B cell (primary cell): ENCODE measurements at regions not wholly inside any gene's neighbourhood (a gene's known extent, or its start where the extent isn't known, plus 50 kb on each side); places are given as distances from the start of the nearest gene placed in this dataset.

Source experiments
- ATAC-seq: fragments of 200-7000 bp; cut with Tn5 transposase; one replicate; pipeline ENCODE4 v1.10.0; 2021; ENCODE audit warnings: low read depth, mild to moderate bottlenecking, moderate number of reproducible peaks, moderate library complexity
- CTCF ChIA-PET: fragments of 350-600 bp; sonication (Branson Sonifier 250); formaldehyde crosslinking; loops from one replicate; lab custom pipeline; 2021; ENCODE audit warnings: antibody characterized with exemption, inconsistent platforms; lab: Charles Lee
- POLR2A ChIA-PET: fragments of 350-600 bp; sonication (Branson Sonifier 250); formaldehyde crosslinking; loops from one replicate; lab custom pipeline; 2021; ENCODE audit warnings: antibody characterized with exemption; lab: Charles Lee
- DNase-seq: peaks from one replicate; pipeline ENCODE4 v3.0.0; 2013
- H2AFZ ChIP-seq: 2 replicates; pipeline ENCODE4 v1.6.1; 2012; ENCODE audit warnings: mild to moderate bottlenecking, low read depth, low read length; ENCODE audit not compliant: insufficient read depth, poor library complexity, severe bottlenecking
- H3K27ac ChIP-seq, 2 donors: 1 replicate in 1 of 2; 2 replicates in 1 of 2; pipeline ENCODE4 v1.5.1; 2012 to 2013; ENCODE audit warnings: low read length in 2 of 2, mild to moderate bottlenecking in 2 of 2, moderate library complexity in 1 of 2
- H3K27me3 ChIP-seq, 4 experiments: fragments of 200-600 bp in 1 of 4; sonication (generic) in 1 of 4; replicated peaks in 1 of 4; 1 replicate in 2 of 4; 2 replicates in 2 of 4; pipeline versions ENCODE4 v1.6.1 to v1.7.0; 2013 to 2016; ENCODE audit warnings: low read length in 3 of 4, mild to moderate bottlenecking in 2 of 4, mixed read lengths in 1 of 4, moderate library complexity in 1 of 4; ENCODE audit not compliant: insufficient read depth in 4 of 4, control insufficient read depth in 3 of 4; ENCODE audit errors: control extremely low read depth in 1 of 4
- H3K36me3 ChIP-seq, 2 experiments: replicated peaks in 1 of 2; 1 replicate in 1 of 2; 2 replicates in 1 of 2; pipeline versions ENCODE4 v1.6.1 to v1.7.1; 2013; ENCODE audit warnings: low read length in 1 of 2; ENCODE audit not compliant: insufficient read depth in 2 of 2, control insufficient read depth in 1 of 2; ENCODE audit errors: control extremely low read depth in 1 of 2, extremely low read depth in 1 of 2
- H3K4me1 ChIP-seq, 2 donors: fragments of 200-600 bp in 1 of 2; sonication (generic) in 1 of 2; 1 replicate in 1 of 2; 2 replicates in 1 of 2; pipeline versions ENCODE4 v1.5.1 to v1.6.1; 2013 to 2017; ENCODE audit warnings: low read length in 2 of 2; ENCODE audit not compliant: control insufficient read depth in 2 of 2, insufficient read depth in 2 of 2
- H3K4me2 ChIP-seq: replicated peaks from 2 replicates; pipeline ENCODE3; 2012; ENCODE audit warnings: mild to moderate bottlenecking, low read depth, low read length; ENCODE audit not compliant: poor library complexity, severe bottlenecking
- H3K4me3 ChIP-seq, 5 experiments: fragments of 200-600 bp in 1 of 5; sonication (generic) in 1 of 5; 1 replicate in 3 of 5; 2 replicates in 2 of 5; pipeline versions ENCODE4 v1.5.1 to v1.7.0; 2011 to 2016; ENCODE audit warnings: low read length in 4 of 5, mild to moderate bottlenecking in 4 of 5, low read depth in 2 of 5, control low read depth in 1 of 5, moderate library complexity in 1 of 5; ENCODE audit not compliant: insufficient read depth in 1 of 5; ENCODE audit errors: control extremely low read depth in 1 of 5, extremely low read depth in 1 of 5
- H3K79me2 ChIP-seq: fragments of 200-600 bp; sonication (generic); one replicate; pipeline ENCODE4 v1.6.0; 2016; ENCODE audit warnings: low read length; ENCODE audit not compliant: control insufficient read depth, insufficient read depth
- H3K9ac ChIP-seq: fragments of 200-600 bp; sonication (generic); 2 replicates; pipeline ENCODE4 v1.6.1; 2017; ENCODE audit warnings: mild to moderate bottlenecking, low read length, moderate library complexity
- H3K9me3 ChIP-seq, 3 donors: one replicate each; pipeline versions ENCODE4 v1.6.1 to v1.7.1; 2013; ENCODE audit warnings: low read length in 2 of 3; ENCODE audit not compliant: control insufficient read depth in 2 of 3, insufficient read depth in 1 of 3; ENCODE audit errors: control extremely low read depth in 1 of 3
- H4K20me1 ChIP-seq: 2 replicates; pipeline ENCODE4 v1.6.0; 2012; ENCODE audit warnings: mild to moderate bottlenecking, low read length; ENCODE audit not compliant: insufficient read depth, control insufficient read depth, poor library complexity, severe bottlenecking
- H3K27ac Mint-ChIP-seq: one replicate; pipeline ENCODE4 v1.8.0; 2021; ENCODE audit warnings: mixed read lengths
- H3K27me3 Mint-ChIP-seq: one replicate; pipeline ENCODE4 v1.8.0; 2021; ENCODE audit warnings: mixed read lengths
- H3K4me1 Mint-ChIP-seq: one replicate; pipeline ENCODE4 v1.8.0; 2021; ENCODE audit warnings: mixed read lengths
- H3K4me3 Mint-ChIP-seq: one replicate; pipeline ENCODE4 v1.8.0; 2021; ENCODE audit warnings: mixed read lengths
- H3K9me3 Mint-ChIP-seq: one replicate; pipeline ENCODE4 v1.8.0; 2022; ENCODE audit warnings: mixed read lengths; ENCODE audit not compliant: insufficient read depth
- CTCF ChIP-seq: fragments of 200-600 bp; IDR thresholded peaks from one replicate; pipeline ENCODE4 v1.8.0; 2022; ENCODE audit warnings: antibody characterized with exemption, mild to moderate bottlenecking
- EZH2 ChIP-seq: IDR thresholded peaks from 2 replicates; pipeline ENCODE4 v1.6.1; 2012; ENCODE audit warnings: borderline replicate concordance, low read depth, mild to moderate bottlenecking, moderate library complexity, low read length; ENCODE audit not compliant: insufficient read depth, poor library complexity, severe bottlenecking
- WGBS: methylation state at CpG from one replicate; pipeline ENCODE4 v1.1.5; 2013; ENCODE audit warnings: missing lambda C conversion rate; ENCODE audit not compliant: insufficient coverage; 5-methylcytosine and 5-hydroxymethylcytosine counted together
- intact Hi-C: fragments of 100-400 bp; cut with micrococcal nuclease; formaldehyde crosslinking; loops from one replicate; pipeline ENCODE4 v1.10.0; 2022

- peak overlapping the region; percentile 62 for H2AFZ ChIP-seq
- TF ChIP-seq CTCF (no peak), EZH2 (no peak)
- intact Hi-C loops = no loop called here
- DNase-seq (peak; percentile 22), ATAC-seq (no peak)
- Mint-ChIP-seq H3K27me3 (no peaks in the 10 kb centered on the region), H3K4me1 (peaks cover 65% of the 10 kb centered on the region), H3K9me3 (no peaks in the 10 kb centered on the region), H3K4me3 (peak overlapping the region; percentile 71), H3K27ac (peak overlapping the region; percentile 69)
- H3K4me3 ChIP-seq = peak overlapping the region in 1 of 5 experiments; percentile 39
- no peaks in the 10 kb centered on the region for H3K9me3 ChIP-seq
- H3K79me2 ChIP-seq = no peaks in the 10 kb centered on the region
- peak overlapping the region; percentile 65 for H3K4me2 ChIP-seq
- H4K20me1 ChIP-seq = no peaks in the 10 kb centered on the region
- POLR2A ChIA-PET = no interaction called here
- CTCF ChIA-PET = interaction anchor here (1.3 to 2.8 kb wide), 2 partner anchors 121 to 123 kb away, joined by 4 to 12 read pairs; partner anchors contain the start of gene ARHGEF3
- 6% methylated on average over 4 of the region's 7 CpGs for WGBS
- no peaks in the 10 kb centered on the region for H3K36me3 ChIP-seq
- H3K9ac ChIP-seq = peak overlapping the region; percentile 34
- peak overlapping the region; percentile 12 to 48 for H3K27ac ChIP-seq
- peaks cover 53 to 55% of the 10 kb centered on the region in 2 donors for H3K4me1 ChIP-seq
- H3K27me3 ChIP-seq = no peaks in the 10 kb centered on the region
Measured at GRCh38 chr3:56921573-56922453, 120.1 kb upstream of the ARHGEF3 start.

GRCh38 chr3:56919797-56920195, 118.0 kb upstream of the ARHGEF3 start:
- Mint-ChIP-seq H3K27me3 (no peaks in the 10 kb centered on the region), H3K4me3 (no peak overlapping the region), H3K27ac (no peak overlapping the region), H3K9me3 (no peaks in the 10 kb centered on the region), H3K4me1 (peaks cover 83% of the 10 kb centered on the region)
- intact Hi-C loops = loop anchor here (2.0 to 10.0 kb wide), 3 partner anchors 149 to 365 kb away; partner anchors contain the start of gene CCDC66
- Histone ChIP-seq H3K79me2 (no peaks in the 10 kb centered on the region), H3K27me3 (no peaks in the 10 kb centered on the region), H3K4me3 (no peak overlapping the region), H3K4me1 (peaks cover 67 to 69% of the 10 kb centered on the region in 2 donors), H3K4me2 (no peak overlapping the region), H3K36me3 (no peaks in the 10 kb centered on the region), H3K9me3 (no peaks in the 10 kb centered on the region), H3K27ac (no peak overlapping the region), H3K9ac (no peak overlapping the region), H2AFZ (no peak overlapping the region), H4K20me1 (no peaks in the 10 kb centered on the region)
- no peak for ATAC-seq
- no peak for DNase-seq
- CTCF ChIA-PET = interaction anchor here (0.7 kb wide), 1 partner anchor 121 kb away, joined by 3 read pairs; no protein-coding TSS in a partner anchor
- no CpG with 5 or more reads among the region's 4 CpGs for WGBS
- TF ChIP-seq EZH2 = no peak
- TF ChIP-seq CTCF = no peak
- POLR2A ChIA-PET = no interaction called here
